Stimulated activated naive CD8-positive, alpha-beta T cell treated with anti-CD3 and anti-CD28 coated beads, Interleukin-15, Interleukin-2, amounts not matched to agents 100 ng/mL and 50 ng/mL, for 24 hours (primary cell): ENCODE measurements at regions not wholly inside any gene's neighbourhood (a gene's known extent, or its start where the extent isn't known, plus 50 kb on each side); places are given as distances from the start of the nearest gene placed in this dataset.

ENCODE experiments used
- H3K27ac Mint-ChIP-seq: one replicate; pipeline ENCODE4 v1.8.0; 2021; ENCODE audit warnings: mild to moderate bottlenecking, mixed read lengths
- H3K27me3 Mint-ChIP-seq: one replicate; pipeline ENCODE4 v1.8.0; 2021; ENCODE audit warnings: mixed read lengths
- H3K36me3 Mint-ChIP-seq: one replicate; pipeline ENCODE4 v1.8.0; 2021; ENCODE audit warnings: low read depth, mixed read lengths
- H3K4me1 Mint-ChIP-seq: one replicate; pipeline ENCODE4 v1.8.0; 2021; ENCODE audit warnings: low read depth, mixed read lengths
- H3K4me3 Mint-ChIP-seq: one replicate; pipeline ENCODE4 v1.8.0; 2021; ENCODE audit warnings: mild to moderate bottlenecking, mixed read lengths
- H3K9me3 Mint-ChIP-seq: one replicate; pipeline ENCODE4 v1.8.0; 2021; ENCODE audit warnings: mixed read lengths

- peaks cover 3% of the 10 kb centered on the region for H3K4me1 Mint-ChIP-seq
- H3K36me3 Mint-ChIP-seq: no peaks in the 10 kb centered on the region
- no peak overlapping the region for H3K4me3 Mint-ChIP-seq
- peaks cover 10% of the 10 kb centered on the region for H3K27me3 Mint-ChIP-seq
- no peak overlapping the region for H3K27ac Mint-ChIP-seq
- no peaks in the 10 kb centered on the region for H3K9me3 Mint-ChIP-seq
These were observed 75.9 kb downstream of the EDN3 start for GRCh38 chr20:59376109-59376841.

DNA sequence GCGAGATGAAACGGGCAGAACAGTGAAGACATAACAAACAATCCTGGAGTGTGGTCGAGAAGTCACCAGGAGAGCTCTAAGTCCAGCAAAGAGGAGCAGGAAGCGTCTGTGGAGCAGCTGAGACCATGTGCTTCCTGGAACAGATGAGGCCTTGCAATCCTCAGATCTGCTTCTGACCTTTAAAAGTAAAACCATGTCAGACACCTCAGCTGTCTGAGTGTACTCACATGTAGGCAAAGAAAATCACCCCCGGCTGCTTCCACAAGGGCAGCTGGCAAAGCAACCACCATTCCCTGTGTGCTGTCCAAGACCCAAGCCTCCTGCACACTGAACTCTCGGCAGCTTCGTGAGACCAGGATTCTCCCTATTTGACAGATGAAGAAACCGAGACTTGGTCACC lies 76.6 kb downstream of the EDN3 start:
- no peaks in the 10 kb centered on the region for H3K9me3 Mint-ChIP-seq
- H3K27me3 Mint-ChIP-seq: peaks cover 10% of the 10 kb centered on the region
- no peak overlapping the region for H3K4me3 Mint-ChIP-seq
- H3K27ac Mint-ChIP-seq: no peak overlapping the region
- no peaks in the 10 kb centered on the region for H3K36me3 Mint-ChIP-seq
- peaks cover 3% of the 10 kb centered on the region for H3K4me1 Mint-ChIP-seq

DNA sequence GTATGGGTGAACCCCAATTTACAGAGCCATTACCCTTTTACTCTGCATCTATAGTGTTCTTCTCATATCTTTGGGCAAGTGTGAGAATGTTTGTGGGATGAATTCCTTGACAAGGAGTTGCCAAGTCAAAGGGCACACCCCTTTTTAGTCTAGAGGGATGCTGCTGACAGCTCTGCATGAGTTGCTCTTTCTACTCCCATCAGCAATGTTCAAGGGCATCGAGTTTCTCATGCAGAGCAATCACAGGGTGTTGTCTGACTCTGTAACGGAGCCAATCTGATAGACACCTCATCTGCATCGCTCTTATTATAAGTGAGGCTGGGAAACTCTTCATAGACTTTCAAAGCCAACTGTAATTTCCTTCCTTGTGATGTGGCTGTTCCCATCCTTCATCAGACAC lies 77.4 kb downstream of the EDN3 start:
- no peaks in the 10 kb centered on the region for H3K36me3 Mint-ChIP-seq
- no peaks in the 10 kb centered on the region for H3K9me3 Mint-ChIP-seq
- no peak overlapping the region for H3K27ac Mint-ChIP-seq
- peaks cover 3% of the 10 kb centered on the region for H3K4me1 Mint-ChIP-seq
- peaks cover 9% of the 10 kb centered on the region for H3K27me3 Mint-ChIP-seq
- no peak overlapping the region for H3K4me3 Mint-ChIP-seq

DNA sequence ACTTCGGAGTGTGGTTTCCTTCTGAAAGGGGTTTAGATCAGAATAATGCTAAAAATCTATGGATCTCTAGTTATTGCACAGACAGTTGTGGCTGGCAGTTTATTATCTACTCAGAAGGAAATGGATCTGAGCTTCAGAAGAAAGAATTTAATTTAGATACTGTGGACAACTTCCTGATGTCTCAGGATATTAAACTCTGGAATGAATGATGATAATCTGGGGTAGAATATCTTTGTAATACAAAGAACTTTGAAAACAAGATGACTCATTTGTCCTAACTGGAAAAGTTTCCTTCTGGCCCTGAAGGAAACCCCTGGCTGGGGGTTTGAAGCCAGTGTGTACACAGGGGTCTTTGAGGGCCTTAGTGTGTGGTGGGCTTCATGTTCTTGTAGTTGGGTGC lies 78.0 kb downstream of the EDN3 start:
- no peaks in the 10 kb centered on the region for H3K36me3 Mint-ChIP-seq
- no peak overlapping the region for H3K27ac Mint-ChIP-seq
- H3K9me3 Mint-ChIP-seq: no peaks in the 10 kb centered on the region
- H3K27me3 Mint-ChIP-seq: peaks cover 3% of the 10 kb centered on the region
- H3K4me1 Mint-ChIP-seq: peaks cover 3% of the 10 kb centered on the region
- no peak overlapping the region for H3K4me3 Mint-ChIP-seq

DNA sequence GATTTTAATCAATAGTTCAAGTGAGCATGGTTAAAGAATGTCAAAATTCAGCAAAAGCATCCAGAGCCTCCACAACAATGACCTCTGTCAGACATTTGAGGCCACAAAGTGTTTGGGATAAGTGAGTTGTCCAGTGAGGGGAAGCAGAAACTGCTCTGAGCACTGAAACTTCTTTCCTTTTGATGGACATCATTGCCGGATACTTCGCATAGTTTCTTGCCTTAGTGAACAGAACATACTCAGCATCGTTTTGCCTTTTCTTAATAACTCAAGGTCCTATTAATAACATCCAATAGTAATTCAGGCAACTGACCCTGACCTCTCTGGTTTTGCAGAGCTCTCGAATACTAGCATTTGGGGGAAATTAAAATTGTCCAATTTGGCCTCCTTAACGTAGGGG lies 78.6 kb downstream of the EDN3 start:
- Mint-ChIP-seq H3K4me3 (no peak overlapping the region), H3K36me3 (no peaks in the 10 kb centered on the region), H3K27me3 (no peaks in the 10 kb centered on the region), H3K27ac (no peak overlapping the region), H3K4me1 (peaks cover 3% of the 10 kb centered on the region), H3K9me3 (no peaks in the 10 kb centered on the region)

GRCh38 chr20:59381689-59382088 lies 81.3 kb downstream of the EDN3 start:
- Mint-ChIP-seq H3K4me1 (peaks cover 3% of the 10 kb centered on the region), H3K9me3 (no peaks in the 10 kb centered on the region), H3K27me3 (no peaks in the 10 kb centered on the region), H3K27ac (no peak overlapping the region), H3K36me3 (no peaks in the 10 kb centered on the region), H3K4me3 (no peak overlapping the region)

GRCh38 chr20:59382157-59382725 lies 81.8 kb downstream of the EDN3 start:
- no peaks in the 10 kb centered on the region for H3K9me3 Mint-ChIP-seq
- no peaks in the 10 kb centered on the region for H3K4me1 Mint-ChIP-seq
- H3K27me3 Mint-ChIP-seq: no peaks in the 10 kb centered on the region

GRCh38 chr20:59382907-59383306 lies 82.5 kb downstream of the EDN3 start:
- Mint-ChIP-seq H3K9me3 (no peaks in the 10 kb centered on the region), H3K27ac (no peak overlapping the region), H3K4me1 (no peaks in the 10 kb centered on the region), H3K36me3 (no peaks in the 10 kb centered on the region), H3K27me3 (no peaks in the 10 kb centered on the region), H3K4me3 (no peak overlapping the region)

More at GRCh38 chr20:59382157-59382725, 81.8 kb downstream of the EDN3 start:
- H3K27ac Mint-ChIP-seq: no peak overlapping the region
- H3K36me3 Mint-ChIP-seq: no peaks in the 10 kb centered on the region
- no peak overlapping the region for H3K4me3 Mint-ChIP-seq

GRCh38 chr20:59385038-59385437 lies 84.6 kb downstream of the EDN3 start:
- Mint-ChIP-seq H3K27me3 (no peaks in the 10 kb centered on the region), H3K9me3 (no peaks in the 10 kb centered on the region), H3K4me3 (no peak overlapping the region), H3K4me1 (no peaks in the 10 kb centered on the region), H3K27ac (no peak overlapping the region), H3K36me3 (no peaks in the 10 kb centered on the region)

GRCh38 chr20:59385480-59385879 lies 85.1 kb downstream of the EDN3 start:
- Mint-ChIP-seq H3K4me3 (no peak overlapping the region), H3K9me3 (no peaks in the 10 kb centered on the region), H3K27me3 (no peaks in the 10 kb centered on the region)

GRCh38 chr20:59386809-59387208 lies 86.4 kb downstream of the EDN3 start:
- H3K4me3 Mint-ChIP-seq: no peak overlapping the region
- H3K27ac Mint-ChIP-seq: no peak overlapping the region
- no peaks in the 10 kb centered on the region for H3K36me3 Mint-ChIP-seq
- no peaks in the 10 kb centered on the region for H3K4me1 Mint-ChIP-seq
- H3K9me3 Mint-ChIP-seq: no peaks in the 10 kb centered on the region
- no peaks in the 10 kb centered on the region for H3K27me3 Mint-ChIP-seq

More at GRCh38 chr20:59385480-59385879, 85.1 kb downstream of the EDN3 start:
- Mint-ChIP-seq H3K36me3 (no peaks in the 10 kb centered on the region), H3K4me1 (no peaks in the 10 kb centered on the region), H3K27ac (no peak overlapping the region)

DNA sequence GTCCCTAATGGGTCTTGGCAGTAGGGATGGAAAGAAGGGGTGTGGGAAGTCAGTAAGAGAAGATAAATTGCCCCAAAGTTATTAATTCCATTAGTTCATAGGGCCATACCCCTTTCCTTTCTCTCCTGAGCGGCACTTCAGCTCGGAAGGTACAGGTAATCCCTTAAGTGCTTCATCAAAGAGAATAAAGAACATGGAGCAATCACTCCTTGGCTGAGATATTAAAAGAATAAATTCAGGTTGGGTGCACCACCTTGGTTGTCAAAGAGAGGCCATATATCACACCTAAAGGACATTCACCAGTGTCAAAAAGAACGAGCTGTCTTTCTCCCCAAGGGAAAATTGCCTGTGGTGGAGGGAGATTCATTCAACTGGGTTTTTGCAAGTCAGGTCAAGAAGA lies 87.5 kb downstream of the EDN3 start:
- Mint-ChIP-seq H3K4me3 (no peak overlapping the region), H3K9me3 (no peaks in the 10 kb centered on the region), H3K4me1 (no peaks in the 10 kb centered on the region), H3K27me3 (no peaks in the 10 kb centered on the region), H3K36me3 (no peaks in the 10 kb centered on the region), H3K27ac (no peak overlapping the region)

- H3K27ac Mint-ChIP-seq: no peak overlapping the region
These were observed 88.0 kb downstream of the EDN3 start for GRCh38 chr20:59388402-59388801.

DNA sequence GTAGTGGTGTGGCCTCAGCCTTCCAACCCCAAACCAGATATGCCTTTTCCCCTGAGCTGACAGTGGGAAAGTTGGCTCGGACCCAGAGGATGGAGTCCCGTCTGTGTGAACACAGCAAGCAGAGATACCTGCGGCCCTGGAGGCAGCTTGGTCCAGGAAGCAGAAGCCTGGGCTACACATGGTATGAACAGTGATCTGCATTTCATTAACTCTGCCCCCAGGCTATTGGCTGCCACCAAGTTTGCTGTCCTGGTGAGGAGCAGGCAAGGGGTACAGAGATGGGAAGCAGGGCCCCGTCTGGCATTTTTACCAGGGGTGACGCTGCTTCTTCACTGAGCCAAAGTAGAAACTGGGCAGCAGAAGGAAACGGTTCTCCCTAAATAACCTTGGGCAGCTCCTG lies 90.0 kb downstream of the EDN3 start:
- no peak overlapping the region for H3K27ac Mint-ChIP-seq
- no peaks in the 10 kb centered on the region for H3K4me1 Mint-ChIP-seq
- no peak overlapping the region for H3K4me3 Mint-ChIP-seq
- peaks cover 4% of the 10 kb centered on the region for H3K27me3 Mint-ChIP-seq
- H3K36me3 Mint-ChIP-seq: no peaks in the 10 kb centered on the region
- H3K9me3 Mint-ChIP-seq: no peaks in the 10 kb centered on the region

More at GRCh38 chr20:59388402-59388801, 88.0 kb downstream of the EDN3 start:
- Mint-ChIP-seq H3K9me3 (no peaks in the 10 kb centered on the region), H3K4me3 (no peak overlapping the region), H3K4me1 (no peaks in the 10 kb centered on the region), H3K36me3 (no peaks in the 10 kb centered on the region), H3K27me3 (peaks cover 4% of the 10 kb centered on the region)

DNA sequence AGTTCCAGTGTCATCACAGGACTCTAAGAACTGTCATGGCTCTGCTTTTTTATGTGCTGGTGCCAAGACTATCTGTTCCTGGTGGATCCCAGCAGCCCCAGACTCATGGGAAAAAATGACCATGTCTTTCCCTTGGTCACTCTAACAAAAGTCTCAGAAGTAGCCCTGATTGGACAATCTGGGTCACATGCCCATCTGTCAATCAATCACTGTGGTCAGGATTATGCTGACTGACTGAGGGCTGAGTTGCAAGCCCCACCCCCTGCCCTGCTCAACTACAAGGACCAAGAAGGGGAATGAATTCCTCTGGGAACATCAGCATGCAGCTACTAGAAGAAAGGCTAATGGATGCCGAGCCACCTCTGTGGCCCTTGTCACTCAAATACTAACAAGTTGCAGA lies 91.6 kb downstream of the EDN3 start:
- H3K27me3 Mint-ChIP-seq: peaks cover 4% of the 10 kb centered on the region
- H3K4me1 Mint-ChIP-seq: no peaks in the 10 kb centered on the region
- no peaks in the 10 kb centered on the region for H3K9me3 Mint-ChIP-seq
- no peak overlapping the region for H3K27ac Mint-ChIP-seq
- H3K36me3 Mint-ChIP-seq: no peaks in the 10 kb centered on the region
- no peak overlapping the region for H3K4me3 Mint-ChIP-seq

- Mint-ChIP-seq H3K36me3 (no peaks in the 10 kb centered on the region), H3K27me3 (peaks cover 4% of the 10 kb centered on the region), H3K9me3 (no peaks in the 10 kb centered on the region), H3K4me1 (no peaks in the 10 kb centered on the region), H3K4me3 (no peak overlapping the region), H3K27ac (no peak overlapping the region)
These were observed 92.3 kb downstream of the EDN3 start for GRCh38 chr20:59392736-59393135.
